Activated naive CD4-positive, alpha-beta T cell treated with anti-CD3 and anti-CD28 coated beads for 36 hours (primary cell): ENCODE measurements at regions not wholly inside any gene's neighbourhood (a gene's known extent, or its start where the extent isn't known, plus 50 kb on each side); places are given as distances from the start of the nearest gene placed in this dataset.
"Not testable (repeated sequence)": the region's sequence is repeated elsewhere in the genome, so short reads cannot be mapped to it uniquely, and the experiment has no call there.

Source experiments
- CTCF ChIA-PET: fragments of 350-600 bp; sonication (Branson Sonifier 250); formaldehyde crosslinking; loops from one replicate; lab custom pipeline; 2021; ENCODE audit warnings: antibody characterized with exemption; lab: Charles Lee
- DNase-seq: peaks from one replicate; pipeline ENCODE4 v3.0.0-alpha.2; 2020
- H3K27ac Mint-ChIP-seq: one replicate; pipeline ENCODE4 v1.8.0; 2021; ENCODE audit warnings: mild to moderate bottlenecking, mixed read lengths
- H3K27me3 Mint-ChIP-seq: one replicate; pipeline ENCODE4 v1.8.0; 2021; ENCODE audit warnings: low read depth, mixed read lengths
- H3K36me3 Mint-ChIP-seq: one replicate; pipeline ENCODE4 v1.8.0; 2021; ENCODE audit warnings: low read depth, mixed read lengths
- H3K4me1 Mint-ChIP-seq: one replicate; pipeline ENCODE4 v1.8.0; 2021; ENCODE audit warnings: low read depth, mixed read lengths
- H3K4me3 Mint-ChIP-seq: one replicate; pipeline ENCODE4 v1.8.0; 2021; ENCODE audit warnings: mild to moderate bottlenecking, moderate library complexity, mixed read lengths
- H3K9me3 Mint-ChIP-seq: one replicate; pipeline ENCODE4 v1.8.0; 2021; ENCODE audit warnings: mixed read lengths
- intact Hi-C: fragments of 100-400 bp; cut with micrococcal nuclease; formaldehyde crosslinking; loops from one replicate; pipeline ENCODE4 v1.15.1; 2023

- H3K9me3 Mint-ChIP-seq = no peaks in the 10 kb centered on the region
- H3K36me3 Mint-ChIP-seq = no peaks in the 10 kb centered on the region
- H3K27me3 Mint-ChIP-seq = no peaks in the 10 kb centered on the region
- no peak overlapping the region for H3K27ac Mint-ChIP-seq
- no peak overlapping the region for H3K4me3 Mint-ChIP-seq
- no peaks in the 10 kb centered on the region for H3K4me1 Mint-ChIP-seq
- intact Hi-C loops = no loop called here
- no peak for DNase-seq
- CTCF ChIA-PET = no interaction called here
These were observed 1094.9 kb upstream of the EPHA6 start for GRCh38 chr3:95719481-95719880.

- Mint-ChIP-seq H3K36me3 (no peaks in the 10 kb centered on the region), H3K27me3 (no peaks in the 10 kb centered on the region), H3K4me1 (no peaks in the 10 kb centered on the region), H3K9me3 (no peaks in the 10 kb centered on the region), H3K27ac (no peak overlapping the region), H3K4me3 (no peak overlapping the region)
- CTCF ChIA-PET = no interaction called here
- intact Hi-C loops = no loop called here
- DNase-seq = no peak
These were observed 1092.5 kb upstream of the EPHA6 start for GRCh38 chr3:95721938-95722337.

GRCh38 chr3:95725770-95726169, 1088.6 kb upstream of the EPHA6 start:
- H3K36me3 Mint-ChIP-seq = no peaks in the 10 kb centered on the region
- H3K27ac Mint-ChIP-seq = no peak overlapping the region
- H3K27me3 Mint-ChIP-seq = no peaks in the 10 kb centered on the region
- intact Hi-C loops = no loop called here
- H3K9me3 Mint-ChIP-seq = peaks cover 4% of the 10 kb centered on the region
- CTCF ChIA-PET = no interaction called here
- H3K4me1 Mint-ChIP-seq = no peaks in the 10 kb centered on the region
- DNase-seq = no peak
- H3K4me3 Mint-ChIP-seq = no peak overlapping the region

- H3K27ac Mint-ChIP-seq = no peak overlapping the region
- peaks cover 6% of the 10 kb centered on the region for H3K9me3 Mint-ChIP-seq
- H3K4me1 Mint-ChIP-seq = no peaks in the 10 kb centered on the region
- intact Hi-C loops = no loop called here
- no peak overlapping the region for H3K4me3 Mint-ChIP-seq
- H3K36me3 Mint-ChIP-seq = no peaks in the 10 kb centered on the region
- DNase-seq = no peak
- CTCF ChIA-PET = no interaction called here
- H3K27me3 Mint-ChIP-seq = no peaks in the 10 kb centered on the region
These were observed 1082.6 kb upstream of the EPHA6 start for GRCh38 chr3:95731753-95732152.

- Mint-ChIP-seq H3K4me3 (no peak overlapping the region), H3K27ac (no peak overlapping the region), H3K4me1 (no peaks in the 10 kb centered on the region), H3K9me3 (peaks cover 5% of the 10 kb centered on the region), H3K36me3 (no peaks in the 10 kb centered on the region), H3K27me3 (no peaks in the 10 kb centered on the region)
- CTCF ChIA-PET = no interaction called here
- intact Hi-C loops = no loop called here
- DNase-seq = no peak
These were observed 1081.1 kb upstream of the EPHA6 start for GRCh38 chr3:95733336-95733735.

GRCh38 chr3:95738045-95738444, 1076.3 kb upstream of the EPHA6 start:
- Mint-ChIP-seq H3K36me3 (no peaks in the 10 kb centered on the region), H3K9me3 (peaks cover 2% of the 10 kb centered on the region), H3K4me1 (no peaks in the 10 kb centered on the region), H3K4me3 (no peak overlapping the region), H3K27me3 (no peaks in the 10 kb centered on the region), H3K27ac (no peak overlapping the region)
- DNase-seq = no peak
- CTCF ChIA-PET = no interaction called here
- intact Hi-C loops = no loop called here

GRCh38 chr3:95744896-95745295, 1069.5 kb upstream of the EPHA6 start:
- H3K27me3 Mint-ChIP-seq, CTCF ChIA-PET, DNase-seq, intact Hi-C loops, H3K4me1 Mint-ChIP-seq, H3K9me3 Mint-ChIP-seq, H3K4me3 Mint-ChIP-seq, H3K27ac Mint-ChIP-seq, H3K36me3 Mint-ChIP-seq: not testable (repeated sequence)

- Mint-ChIP-seq H3K4me1 (no peaks in the 10 kb centered on the region), H3K27me3 (no peaks in the 10 kb centered on the region), H3K36me3 (no peaks in the 10 kb centered on the region), H3K27ac (no peak overlapping the region), H3K4me3 (no peak overlapping the region), H3K9me3 (peaks cover 6% of the 10 kb centered on the region)
- CTCF ChIA-PET = no interaction called here
- intact Hi-C loops = no loop called here
- DNase-seq = no peak
These were observed 1064.3 kb upstream of the EPHA6 start for GRCh38 chr3:95750097-95750496.

- CTCF ChIA-PET = no interaction called here
- intact Hi-C loops = no loop called here
- no peaks in the 10 kb centered on the region for H3K4me1 Mint-ChIP-seq
- H3K36me3 Mint-ChIP-seq = no peaks in the 10 kb centered on the region
- no peaks in the 10 kb centered on the region for H3K27me3 Mint-ChIP-seq
- H3K4me3 Mint-ChIP-seq = no peak overlapping the region
- peaks cover 8% of the 10 kb centered on the region for H3K9me3 Mint-ChIP-seq
- H3K27ac Mint-ChIP-seq = no peak overlapping the region
- DNase-seq = no peak
These were observed 1062.9 kb upstream of the EPHA6 start for GRCh38 chr3:95751509-95751908.

- no peaks in the 10 kb centered on the region for H3K27me3 Mint-ChIP-seq
- H3K36me3 Mint-ChIP-seq = no peaks in the 10 kb centered on the region
- DNase-seq = no peak
- CTCF ChIA-PET = interaction anchor here (1.1 kb wide), 1 partner anchor 10 kb away, joined by 3 read pairs; no protein-coding TSS in a partner anchor
- peaks cover 8% of the 10 kb centered on the region for H3K9me3 Mint-ChIP-seq
- no peak overlapping the region for H3K27ac Mint-ChIP-seq
- no peak overlapping the region for H3K4me3 Mint-ChIP-seq
- no peaks in the 10 kb centered on the region for H3K4me1 Mint-ChIP-seq
- intact Hi-C loops = no loop called here
These were observed 1062.2 kb upstream of the EPHA6 start for GRCh38 chr3:95752199-95752598.

GRCh38 chr3:95758707-95759106, 1055.7 kb upstream of the EPHA6 start:
- Mint-ChIP-seq H3K4me1 (no peaks in the 10 kb centered on the region), H3K9me3 (peaks cover 7% of the 10 kb centered on the region), H3K27me3 (no peaks in the 10 kb centered on the region), H3K4me3 (no peak overlapping the region), H3K27ac (no peak overlapping the region), H3K36me3 (no peaks in the 10 kb centered on the region)
- CTCF ChIA-PET = no interaction called here
- DNase-seq = no peak
- intact Hi-C loops = no loop called here

- Mint-ChIP-seq H3K36me3 (no peaks in the 10 kb centered on the region), H3K27me3 (no peaks in the 10 kb centered on the region), H3K4me3 (no peak overlapping the region), H3K27ac (no peak overlapping the region), H3K9me3 (peaks cover 4% of the 10 kb centered on the region), H3K4me1 (no peaks in the 10 kb centered on the region)
- no peak for DNase-seq
- intact Hi-C loops = no loop called here
- CTCF ChIA-PET = no interaction called here
These were observed 1054.6 kb upstream of the EPHA6 start for GRCh38 chr3:95759614-95760301.

GRCh38 chr3:95775486-95776094, 1038.8 kb upstream of the EPHA6 start:
- CTCF ChIA-PET = no interaction called here
- Mint-ChIP-seq H3K27me3 (no peaks in the 10 kb centered on the region), H3K9me3 (peaks cover 18% of the 10 kb centered on the region), H3K36me3 (no peaks in the 10 kb centered on the region), H3K4me3 (no peak overlapping the region), H3K4me1 (no peaks in the 10 kb centered on the region), H3K27ac (no peak overlapping the region)
- no peak for DNase-seq
- intact Hi-C loops = no loop called here
